A549 (cell line): ENCODE measurements at regions not wholly inside any gene's neighbourhood (a gene's known extent, or its start where the extent isn't known, plus 50 kb on each side); places are given as distances from the start of the nearest gene placed in this dataset.

Experiments used
- CBX2 ChIP-seq: fragments of 200-600 bp; sonication (generic); IDR thresholded peaks from 2 replicates; pipeline ENCODE4 v1.6.1; 2016; ENCODE audit warnings: low read depth, mild to moderate bottlenecking, borderline replicate concordance
- KDM1A ChIP-seq: fragments of 200-600 bp; sonication (generic); IDR thresholded peaks from 2 replicates; pipeline ENCODE4 v1.6.1; 2016; ENCODE audit warnings: low read depth, mild to moderate bottlenecking
- MAFK ChIP-seq: fragments of 450-650 bp; IDR thresholded peaks from 2 replicates; pipeline ENCODE4 v1.6.1; 2014; ENCODE audit not compliant: partially characterized antibody
- POLR2A ChIP-seq: IDR thresholded peaks from 2 replicates; pipeline ENCODE4 v1.6.1; 2012; ENCODE audit warnings: mild to moderate bottlenecking, low read length
- RFX5 ChIP-seq: fragments of 450-650 bp; IDR thresholded peaks from 2 replicates; pipeline ENCODE4 v1.7.1; 2014; ENCODE audit warnings: antibody characterized with exemption, mild to moderate bottlenecking, moderate library complexity
- SMC3 ChIP-seq: fragments of >200 bp; sonication (Bioruptor Twin); formaldehyde crosslinking; IDR thresholded peaks from 3 replicates; pipeline ENCODE4 v1.6.1; 2018; ENCODE audit warnings: inconsistent platforms
- TF ChIP-seq, protein P1 (sequence below): fragments of >200 bp; sonication (Bioruptor Twin); formaldehyde crosslinking; IDR thresholded peaks from 3 replicates; pipeline ENCODE4 v1.5.1; 2016

DNA sequence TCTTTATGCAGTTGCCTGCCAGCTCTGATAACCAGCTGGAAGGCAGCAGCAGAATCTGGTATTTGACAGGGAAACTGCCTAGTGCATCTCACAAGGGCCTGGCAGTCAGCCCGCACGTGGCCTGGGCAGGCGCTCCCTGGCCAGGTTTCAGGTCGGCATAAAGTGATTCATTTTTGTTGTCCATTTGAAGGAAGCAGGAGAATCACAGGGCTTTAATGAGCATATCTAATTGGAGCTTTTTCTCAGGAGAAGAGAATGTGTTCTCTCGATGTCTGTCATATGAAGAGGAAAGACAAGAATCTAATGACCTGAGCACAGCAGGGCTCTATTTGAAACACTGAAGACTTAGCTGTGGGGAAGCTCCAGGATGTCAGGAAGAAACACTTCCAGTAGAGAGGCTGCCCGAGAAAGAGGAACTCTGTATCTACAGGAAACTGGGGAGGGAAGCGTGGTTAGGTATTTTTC is 98.8 kb upstream of the MB21D2 start:
- TF ChIP-seq, protein P1, sequence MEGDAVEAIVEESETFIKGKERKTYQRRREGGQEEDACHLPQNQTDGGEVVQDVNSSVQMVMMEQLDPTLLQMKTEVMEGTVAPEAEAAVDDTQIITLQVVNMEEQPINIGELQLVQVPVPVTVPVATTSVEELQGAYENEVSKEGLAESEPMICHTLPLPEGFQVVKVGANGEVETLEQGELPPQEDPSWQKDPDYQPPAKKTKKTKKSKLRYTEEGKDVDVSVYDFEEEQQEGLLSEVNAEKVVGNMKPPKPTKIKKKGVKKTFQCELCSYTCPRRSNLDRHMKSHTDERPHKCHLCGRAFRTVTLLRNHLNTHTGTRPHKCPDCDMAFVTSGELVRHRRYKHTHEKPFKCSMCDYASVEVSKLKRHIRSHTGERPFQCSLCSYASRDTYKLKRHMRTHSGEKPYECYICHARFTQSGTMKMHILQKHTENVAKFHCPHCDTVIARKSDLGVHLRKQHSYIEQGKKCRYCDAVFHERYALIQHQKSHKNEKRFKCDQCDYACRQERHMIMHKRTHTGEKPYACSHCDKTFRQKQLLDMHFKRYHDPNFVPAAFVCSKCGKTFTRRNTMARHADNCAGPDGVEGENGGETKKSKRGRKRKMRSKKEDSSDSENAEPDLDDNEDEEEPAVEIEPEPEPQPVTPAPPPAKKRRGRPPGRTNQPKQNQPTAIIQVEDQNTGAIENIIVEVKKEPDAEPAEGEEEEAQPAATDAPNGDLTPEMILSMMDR: no peak
- TF ChIP-seq SMC3: no peak
- no peak for TF ChIP-seq KDM1A
- TF ChIP-seq MAFK: no peak
- TF ChIP-seq RFX5: no peak
- no peak for TF ChIP-seq POLR2A
- TF ChIP-seq CBX2: no peak
